Lower lobe of right lung (tissue), 2 donors: ENCODE measurements at regions not wholly inside any gene's neighbourhood (a gene's known extent, or its start where the extent isn't known, plus 50 kb on each side); places are given as distances from the start of the nearest gene placed in this dataset.

Source experiments
- ATAC-seq, 2 donors: fragments of 200-7000 bp; cut with Tn5 transposase; one replicate each; pipeline ENCODE4 v1.9.1; 2020 to 2022; ENCODE audit warnings: mild to moderate bottlenecking in 2 of 2, moderate library complexity in 2 of 2
- DNase-seq: peaks from one replicate; pipeline ENCODE4 v3.0.0-alpha.2; 2020
- H3K27ac ChIP-seq: fragments of 200-600 bp; one replicate; pipeline ENCODE4 v1.8.0; 2022
- H3K27me3 ChIP-seq: fragments of 200-600 bp; one replicate; pipeline ENCODE4 v1.8.0; 2022; ENCODE audit warnings: low read depth
- H3K36me3 ChIP-seq: fragments of 200-600 bp; one replicate; pipeline ENCODE4 v1.8.0; 2022; ENCODE audit warnings: mild to moderate bottlenecking
- H3K4me1 ChIP-seq: fragments of 200-600 bp; one replicate; pipeline ENCODE4 v1.8.0; 2022
- H3K4me3 ChIP-seq: fragments of 200-600 bp; one replicate; pipeline ENCODE4 v1.8.0; 2022; ENCODE audit warnings: mild to moderate bottlenecking
- H3K9me3 ChIP-seq: fragments of 200-600 bp; one replicate; pipeline ENCODE4 v1.8.0; 2022
- intact Hi-C: fragments of 100-400 bp; cut with DNase I; formaldehyde crosslinking; loops from one replicate; pipeline ENCODE4 v1.11.0; 2022
- TF ChIP-seq, protein P1 (sequence below): fragments of 200-600 bp; IDR thresholded peaks from one replicate; pipeline ENCODE4 v1.8.0; 2022; ENCODE audit warnings: antibody characterized with exemption, mild to moderate bottlenecking
- donor health status: DM: no; HTN: yes; CAD: no; lungs with severe emphysema.

DNA sequence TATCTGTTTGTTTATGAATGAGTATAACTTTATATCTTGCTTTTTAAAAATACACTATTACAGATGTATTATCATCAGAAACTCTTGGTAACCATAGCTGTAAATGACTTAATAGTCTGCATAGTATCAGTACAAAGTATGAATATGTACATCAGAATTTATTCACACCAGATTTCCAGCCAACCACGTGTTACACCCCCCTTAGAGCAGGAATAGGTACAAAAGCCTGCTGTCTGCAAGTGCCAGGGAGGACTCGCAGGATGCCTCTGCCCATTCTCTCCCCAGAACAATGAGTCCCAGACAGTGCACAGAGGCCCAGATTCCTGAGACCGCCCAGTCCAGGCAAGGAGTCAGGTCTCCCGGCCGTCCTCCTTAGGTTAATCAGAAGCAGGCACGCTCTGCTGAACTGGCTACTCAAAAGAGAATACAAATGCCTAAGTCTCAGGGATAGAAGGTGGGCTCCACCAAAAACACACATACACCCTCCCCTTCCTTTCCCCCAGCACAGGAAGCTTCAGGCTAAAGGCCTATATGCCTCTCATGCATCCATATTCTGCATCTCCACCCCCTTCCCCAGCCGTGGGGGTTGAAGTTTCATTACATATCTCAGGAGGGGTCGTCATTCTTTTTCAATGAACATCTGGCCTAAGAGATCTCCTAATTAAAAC lies 159.1 kb upstream of the CDH11 start:
- no peaks in the 10 kb centered on the region for H3K36me3 ChIP-seq
- no peak for ATAC-seq

DNA sequence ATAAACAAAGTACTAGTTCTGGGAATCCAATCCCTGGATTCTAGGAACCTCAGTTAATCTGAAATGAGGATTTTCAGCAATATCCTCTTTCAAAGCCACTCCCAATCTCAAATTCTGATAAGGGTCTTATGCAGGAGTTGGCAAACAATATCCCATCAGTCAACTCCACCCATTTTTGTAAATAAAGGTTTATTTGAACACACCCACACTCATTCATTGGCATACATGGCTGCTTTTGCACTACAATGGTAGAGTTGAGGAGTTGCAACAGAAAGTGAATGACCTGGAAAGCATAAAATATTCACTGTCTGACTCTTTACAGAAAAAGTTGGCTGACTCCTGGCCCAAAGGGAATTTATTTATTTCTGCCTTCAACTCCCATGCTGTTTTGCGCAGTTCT lies 157.7 kb upstream of the CDH11 start:
- no peaks in the 10 kb centered on the region for H3K36me3 ChIP-seq
- ATAC-seq (no peak), DNase-seq (no peak)
- H3K27ac ChIP-seq: no peak overlapping the region
- TF ChIP-seq, protein P1, sequence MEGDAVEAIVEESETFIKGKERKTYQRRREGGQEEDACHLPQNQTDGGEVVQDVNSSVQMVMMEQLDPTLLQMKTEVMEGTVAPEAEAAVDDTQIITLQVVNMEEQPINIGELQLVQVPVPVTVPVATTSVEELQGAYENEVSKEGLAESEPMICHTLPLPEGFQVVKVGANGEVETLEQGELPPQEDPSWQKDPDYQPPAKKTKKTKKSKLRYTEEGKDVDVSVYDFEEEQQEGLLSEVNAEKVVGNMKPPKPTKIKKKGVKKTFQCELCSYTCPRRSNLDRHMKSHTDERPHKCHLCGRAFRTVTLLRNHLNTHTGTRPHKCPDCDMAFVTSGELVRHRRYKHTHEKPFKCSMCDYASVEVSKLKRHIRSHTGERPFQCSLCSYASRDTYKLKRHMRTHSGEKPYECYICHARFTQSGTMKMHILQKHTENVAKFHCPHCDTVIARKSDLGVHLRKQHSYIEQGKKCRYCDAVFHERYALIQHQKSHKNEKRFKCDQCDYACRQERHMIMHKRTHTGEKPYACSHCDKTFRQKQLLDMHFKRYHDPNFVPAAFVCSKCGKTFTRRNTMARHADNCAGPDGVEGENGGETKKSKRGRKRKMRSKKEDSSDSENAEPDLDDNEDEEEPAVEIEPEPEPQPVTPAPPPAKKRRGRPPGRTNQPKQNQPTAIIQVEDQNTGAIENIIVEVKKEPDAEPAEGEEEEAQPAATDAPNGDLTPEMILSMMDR: no peak
- intact Hi-C loops: no loop called here
- no peaks in the 10 kb centered on the region for H3K4me1 ChIP-seq
- no peak overlapping the region for H3K4me3 ChIP-seq
- H3K9me3 ChIP-seq: no peaks in the 10 kb centered on the region
- H3K27me3 ChIP-seq: no peaks in the 10 kb centered on the region

More for the DNA sequence above, 159.1 kb upstream of the CDH11 start:
- no peak overlapping the region for H3K27ac ChIP-seq
- H3K27me3 ChIP-seq: no peaks in the 10 kb centered on the region
- no peaks in the 10 kb centered on the region for H3K4me1 ChIP-seq
- no peak overlapping the region for H3K4me3 ChIP-seq
- intact Hi-C loops: no loop called here
- DNase-seq: no peak
- TF ChIP-seq, protein P1: no peak
- H3K9me3 ChIP-seq: no peaks in the 10 kb centered on the region

DNA sequence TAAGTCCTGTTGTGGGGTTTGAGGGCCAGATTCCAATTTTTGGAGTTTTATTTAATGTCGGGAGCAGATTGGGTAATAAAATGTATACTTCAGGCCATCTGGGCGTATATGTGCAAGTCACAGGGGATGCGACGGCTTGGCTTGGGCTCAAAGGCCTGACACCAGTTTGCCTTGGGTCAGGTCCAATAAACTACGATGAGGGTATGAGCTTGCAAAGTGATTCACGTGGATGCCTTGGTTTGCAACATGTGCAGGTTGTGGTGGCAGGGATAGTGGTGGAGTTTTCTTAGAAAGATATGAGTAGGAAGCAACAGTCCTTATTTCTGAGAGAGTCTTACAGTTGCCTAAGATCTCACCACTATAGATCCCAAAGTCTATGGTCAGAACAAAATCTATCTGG lies 157.0 kb upstream of the CDH11 start:
- ATAC-seq: no peak

DNA sequence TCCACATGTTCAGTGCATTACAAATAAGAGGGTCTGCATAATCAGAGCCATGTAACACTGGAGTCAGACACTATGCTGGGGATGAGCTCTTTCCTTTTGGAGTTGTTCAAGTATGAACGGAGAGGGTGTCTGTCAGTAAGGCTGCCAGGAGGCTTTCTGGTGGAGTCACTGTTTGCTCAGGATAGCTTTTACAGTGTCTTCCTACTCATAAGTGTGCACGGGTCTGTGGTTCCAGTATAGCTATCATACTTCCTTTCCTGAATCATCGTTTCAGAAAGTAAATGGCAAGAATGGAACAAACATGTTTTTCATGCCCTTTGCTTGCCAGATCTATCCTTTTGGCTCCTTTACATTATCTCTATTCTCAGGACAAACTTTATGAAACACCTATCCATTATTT lies 152.7 kb upstream of the CDH11 start:
- TF ChIP-seq, protein P1: no peak
- no peaks in the 10 kb centered on the region for H3K27me3 ChIP-seq
- no peaks in the 10 kb centered on the region for H3K9me3 ChIP-seq
- no peaks in the 10 kb centered on the region for H3K36me3 ChIP-seq
- DNase-seq (no peak), ATAC-seq (no peak)
- no peak overlapping the region for H3K27ac ChIP-seq
- intact Hi-C loops: no loop called here
- H3K4me1 ChIP-seq: no peaks in the 10 kb centered on the region
- H3K4me3 ChIP-seq: no peak overlapping the region

More for the DNA sequence above, 157.0 kb upstream of the CDH11 start:
- no peaks in the 10 kb centered on the region for H3K27me3 ChIP-seq
- no peaks in the 10 kb centered on the region for H3K9me3 ChIP-seq
- DNase-seq: no peak
- no peaks in the 10 kb centered on the region for H3K4me1 ChIP-seq
- TF ChIP-seq, protein P1: no peak
- no peak overlapping the region for H3K27ac ChIP-seq
- intact Hi-C loops: no loop called here
- no peak overlapping the region for H3K4me3 ChIP-seq
- H3K36me3 ChIP-seq: no peaks in the 10 kb centered on the region

DNA sequence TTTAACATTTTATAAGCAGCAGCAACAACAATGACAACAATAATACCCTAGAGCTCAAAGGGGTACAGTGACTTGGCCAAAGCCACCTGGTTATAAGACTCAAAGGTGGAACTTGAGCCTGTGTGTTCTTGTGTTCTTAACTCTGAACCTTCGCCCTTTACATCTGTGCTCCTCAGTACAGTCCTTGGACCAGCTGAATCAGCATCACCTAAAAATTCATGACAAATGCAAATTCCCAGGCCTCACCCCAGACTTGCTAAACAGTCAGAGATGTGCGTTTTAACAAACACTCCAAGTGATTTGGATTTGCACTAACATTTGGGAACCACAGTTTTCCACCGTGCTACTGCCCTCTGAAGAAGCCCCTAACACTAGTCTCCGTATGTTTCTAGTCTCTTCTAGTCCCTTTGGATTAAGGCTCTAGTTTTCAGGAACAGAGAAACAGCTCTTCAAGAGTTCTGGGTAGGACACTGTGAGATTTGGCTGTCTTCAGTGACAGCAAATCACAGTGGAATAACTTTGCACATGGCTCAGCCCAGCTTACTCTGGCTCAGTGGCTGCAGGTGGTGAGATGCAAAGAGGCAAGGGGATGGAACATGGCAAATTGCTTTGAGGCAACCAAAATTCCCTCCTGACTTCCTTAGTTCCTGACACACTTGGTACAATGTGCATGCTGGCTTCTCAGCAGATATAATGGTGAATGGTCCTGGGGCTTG lies 151.0 kb upstream of the CDH11 start:
- H3K9me3 ChIP-seq: no peaks in the 10 kb centered on the region
- no peaks in the 10 kb centered on the region for H3K36me3 ChIP-seq
- TF ChIP-seq, protein P1: no peak
- no peaks in the 10 kb centered on the region for H3K4me1 ChIP-seq
- H3K27me3 ChIP-seq: no peaks in the 10 kb centered on the region
- DNase-seq (no peak), ATAC-seq (no peak)
- H3K27ac ChIP-seq: no peak overlapping the region
- no peak overlapping the region for H3K4me3 ChIP-seq
- intact Hi-C loops: no loop called here
